ENCODE measurements at regions not wholly inside any gene's neighbourhood (a gene's known extent, or its start where the extent isn't known, plus 50 kb on each side); places are given as distances from the start of the nearest gene placed in this dataset.

- dilution Hi-C loops (cut with MboI; ENCODE audit: extremely low pct_ligation_motif_present, low sequenced_read_pairs) = no loop called here
- H4K20me1 ChIP-seq (ENCODE audit: control insufficient read depth, extremely low read depth, insufficient read depth, low read length) = no peaks in the 10 kb centered on the region
- H3K4me3 ChIP-seq (ENCODE audit: control insufficient read depth in 2 of 3, extremely low read depth in 1 of 3, insufficient read depth in 2 of 3, low read depth in 1 of 3, low read length in 3 of 3) = no peak overlapping the region
- DNase-seq (ENCODE audit: low read depth, low spot score) (no peak), FAIRE-seq (no peak)
- peaks cover 1% of the 10 kb centered on the region for H3K4me1 ChIP-seq (ENCODE audit: control insufficient read depth, extremely low read depth, insufficient read depth, low read length)
- peaks cover 0 to 2% of the 10 kb centered on the region in 2 experiments for H3K36me3 ChIP-seq (ENCODE audit: control insufficient read depth in 2 of 2, extremely low read depth in 1 of 2, insufficient read depth in 2 of 2, low read length in 2 of 2)
- H3K4me2 ChIP-seq (ENCODE audit: control insufficient read depth, extremely low read depth, insufficient read depth, low read depth, low read length) = no peak overlapping the region
- H2AFZ ChIP-seq (ENCODE audit: control insufficient read depth, low read length) = no peak overlapping the region
- no peaks in the 10 kb centered on the region for H3K27me3 ChIP-seq (ENCODE audit: control insufficient read depth, extremely low read depth, insufficient read depth, low read length)
- no peaks in the 10 kb centered on the region for H3K9me3 ChIP-seq (ENCODE audit: control insufficient read depth, low read depth, low read length)
- H3K79me2 ChIP-seq (ENCODE audit: control insufficient read depth, insufficient read depth, low read length) = no peaks in the 10 kb centered on the region
- no peaks in the 10 kb centered on the region for H3K9me1 ChIP-seq (ENCODE audit: control insufficient read depth, extremely low read depth, insufficient read depth, low read length)
- H3K9ac ChIP-seq (ENCODE audit: control insufficient read depth, extremely low read depth, insufficient read depth, low read length) = no peak overlapping the region
- no peak overlapping the region for H3K27ac ChIP-seq (ENCODE audit: control insufficient read depth, insufficient read depth, low read length)
- TF ChIP-seq EZH2 (IDR thresholded peaks at IDR 0.05; ENCODE audit: low read length) = no peak
- TF ChIP-seq CTCF (optimal IDR thresholded peaks at IDR 0.05 in 1 of 3, IDR thresholded peaks at IDR 0.05 in 1 of 3, conservative IDR thresholded peaks at IDR 0.05 in 1 of 3; ENCODE audit: extremely low read depth in 1 of 3, insufficient read depth in 2 of 3, low read length in 3 of 3) = no peak
Measured at GRCh38 chr22:26740253-26740652, 82.9 kb downstream of the MIAT start.

GRCh38 chr22:26743149-26743548 lies 85.8 kb downstream of the MIAT start:
- Histone ChIP-seq H4K20me1 (ENCODE audit: control insufficient read depth, extremely low read depth, insufficient read depth, low read length) (no peaks in the 10 kb centered on the region), H3K4me1 (ENCODE audit: control insufficient read depth, extremely low read depth, insufficient read depth, low read length) (peaks cover 6% of the 10 kb centered on the region), H3K9me1 (ENCODE audit: control insufficient read depth, extremely low read depth, insufficient read depth, low read length) (no peaks in the 10 kb centered on the region), H2AFZ (ENCODE audit: control insufficient read depth, low read length) (no peak overlapping the region), H3K27ac (ENCODE audit: control insufficient read depth, insufficient read depth, low read length) (no peak overlapping the region), H3K36me3 (ENCODE audit: control insufficient read depth in 2 of 2, extremely low read depth in 1 of 2, insufficient read depth in 2 of 2, low read length in 2 of 2) (no peaks in the 10 kb centered on the region), H3K27me3 (ENCODE audit: control insufficient read depth, extremely low read depth, insufficient read depth, low read length) (no peaks in the 10 kb centered on the region), H3K4me2 (ENCODE audit: control insufficient read depth, extremely low read depth, insufficient read depth, low read depth, low read length) (no peak overlapping the region), H3K4me3 (ENCODE audit: control insufficient read depth in 2 of 3, extremely low read depth in 1 of 3, insufficient read depth in 2 of 3, low read depth in 1 of 3, low read length in 3 of 3) (no peak overlapping the region), H3K9ac (ENCODE audit: control insufficient read depth, extremely low read depth, insufficient read depth, low read length) (no peak overlapping the region), H3K79me2 (ENCODE audit: control insufficient read depth, insufficient read depth, low read length) (no peaks in the 10 kb centered on the region), H3K9me3 (ENCODE audit: control insufficient read depth, low read depth, low read length) (no peaks in the 10 kb centered on the region)
- TF ChIP-seq CTCF (optimal IDR thresholded peaks at IDR 0.05 in 1 of 3, IDR thresholded peaks at IDR 0.05 in 1 of 3, conservative IDR thresholded peaks at IDR 0.05 in 1 of 3; ENCODE audit: extremely low read depth in 1 of 3, insufficient read depth in 2 of 3, low read length in 3 of 3) (no peak), EZH2 (IDR thresholded peaks at IDR 0.05; ENCODE audit: low read length) (no peak)
- DNase-seq (ENCODE audit: low read depth, low spot score) (no peak), FAIRE-seq (no peak)
- dilution Hi-C loops (cut with MboI; ENCODE audit: extremely low pct_ligation_motif_present, low sequenced_read_pairs) = no loop called here

Measured in keratinocyte (primary cell).